ENCODE measurements at regions not wholly inside any gene's neighbourhood (a gene's known extent, or its start where the extent isn't known, plus 50 kb on each side); places are given as distances from the start of the nearest gene placed in this dataset.

GRCh38 chr3:73137736-73138403, 76.4 kb downstream of the EBLN2 start:
- Histone ChIP-seq H3K36me3 (no peaks in the 10 kb centered on the region), H3K27me3 (replicated peaks in 1 of 7) (peaks cover 0 to 14% (median 0%) of the 10 kb centered on the region in 7 donors), H3K4me3 (no peak overlapping the region), H3K9me3 (peaks cover 2 to 21% (median 20%) of the 10 kb centered on the region in 8 donors), H3K27ac (no peak overlapping the region), H3K4me1 (no peaks in the 10 kb centered on the region)
- intact Hi-C loops (cut with DNase I; ENCODE audit: low total_unique reads): no loop called here
- TF ChIP-seq POLR2A (IDR thresholded peaks at IDR 0.05) (no peak), POLR2AphosphoS5 (IDR thresholded peaks at IDR 0.05) (no peak), CTCF (IDR thresholded peaks at IDR 0.05 in 8 of 11, conservative IDR thresholded peaks at IDR 0.05 in 3 of 11) (no peak)
- no peak for DNase-seq
- WGBS, 5 donors: 88 to 92% (median 92%) methylated on average over 6 of the region's 6 CpGs

- no peak for DNase-seq
- no peak overlapping the region for H3K4me3 ChIP-seq
- peaks cover 0 to 9% (median 0%) of the 10 kb centered on the region in 7 donors for H3K27me3 ChIP-seq (replicated peaks in 1 of 7)
- no peaks in the 10 kb centered on the region for H3K4me1 ChIP-seq
- H3K9me3 ChIP-seq: no peaks in the 10 kb centered on the region
- WGBS, 5 donors: 85 to 92% (median 87%) methylated on average over 7 of the region's 7 CpGs
- TF ChIP-seq CTCF (IDR thresholded peaks at IDR 0.05 in 8 of 11, conservative IDR thresholded peaks at IDR 0.05 in 3 of 11): no peak
- no peak for TF ChIP-seq POLR2A (IDR thresholded peaks at IDR 0.05)
- H3K27ac ChIP-seq: no peak overlapping the region
- no peaks in the 10 kb centered on the region for H3K36me3 ChIP-seq
- intact Hi-C loops (cut with DNase I; ENCODE audit: low total_unique reads): no loop called here
Observed at GRCh38 chr3:73140772-73141442, 79.4 kb downstream of the EBLN2 start.

GRCh38 chr3:73141525-73141924, 80.1 kb downstream of the EBLN2 start:
- DNase-seq: no peak
- H3K4me1 ChIP-seq: peaks cover 0 to 4% (median 0%) of the 10 kb centered on the region in 6 donors
- H3K4me3 ChIP-seq: no peak overlapping the region
- TF ChIP-seq POLR2AphosphoS5 (IDR thresholded peaks at IDR 0.05): no peak
- TF ChIP-seq POLR2A (IDR thresholded peaks at IDR 0.05): no peak
- no peak for TF ChIP-seq CTCF (IDR thresholded peaks at IDR 0.05 in 8 of 11, conservative IDR thresholded peaks at IDR 0.05 in 3 of 11)
- no peaks in the 10 kb centered on the region for H3K9me3 ChIP-seq
- 62 to 73% (median 71%) methylated on average over 3 of the region's 3 CpGs for WGBS, 5 donors
- intact Hi-C loops (cut with DNase I; ENCODE audit: low total_unique reads): no loop called here
- no peak overlapping the region for H3K27ac ChIP-seq
- H3K27me3 ChIP-seq (replicated peaks in 1 of 7): peaks cover 0 to 4% (median 0%) of the 10 kb centered on the region in 7 donors
- H3K36me3 ChIP-seq: no peaks in the 10 kb centered on the region

DNA sequence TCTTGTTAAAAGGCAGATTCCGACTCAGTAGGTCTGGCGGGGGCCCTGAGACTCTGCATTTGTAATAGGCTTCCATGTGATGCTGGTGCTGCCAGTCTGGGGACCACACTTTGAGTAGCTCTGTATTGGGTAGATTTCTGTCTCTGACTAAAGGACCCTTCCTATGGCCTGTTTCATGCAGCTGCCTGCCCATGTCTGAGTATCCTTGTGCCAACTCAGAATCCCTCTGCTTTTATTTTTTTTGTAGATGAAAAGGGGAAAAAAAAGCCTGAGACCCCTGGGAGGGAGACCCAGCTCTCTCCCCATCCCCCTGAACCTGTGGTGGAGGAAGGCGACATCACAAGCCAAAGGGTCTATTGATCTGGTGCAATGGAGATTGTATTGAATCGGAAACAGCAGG, 81.9 kb downstream of the EBLN2 start:
- TF ChIP-seq POLR2AphosphoS5 (IDR thresholded peaks at IDR 0.05): no peak
- no peak for TF ChIP-seq POLR2A (IDR thresholded peaks at IDR 0.05)
- TF ChIP-seq CTCF (IDR thresholded peaks at IDR 0.05 in 8 of 11, conservative IDR thresholded peaks at IDR 0.05 in 3 of 11): no peak
- Histone ChIP-seq H3K27me3 (replicated peaks in 1 of 7) (no peaks in the 10 kb centered on the region), H3K9me3 (no peaks in the 10 kb centered on the region), H3K4me1 (peaks cover 0 to 10% (median 3%) of the 10 kb centered on the region in 6 donors), H3K27ac (no peak overlapping the region), H3K4me3 (no peak overlapping the region), H3K36me3 (no peaks in the 10 kb centered on the region)
- 92 to 99% (median 94%) methylated on average over 4 of the region's 4 CpGs for WGBS, 5 donors
- intact Hi-C loops (cut with DNase I; ENCODE audit: low total_unique reads): no loop called here
- DNase-seq: no peak
